Breast epithelium (tissue), 4 donors: ENCODE measurements at regions not wholly inside any gene's neighbourhood (a gene's known extent, or its start where the extent isn't known, plus 50 kb on each side); places are given as distances from the start of the nearest gene placed in this dataset.

Source experiments
- DNase-seq, 2 donors: peaks; one replicate each; pipeline ENCODE4 v3.0.0-alpha.2; 2019; ENCODE audit warnings: low spot score in 2 of 2
- H3K27ac ChIP-seq, 2 donors: fragments of 200-600 bp; sonication (generic) in 1 of 2; one replicate each; pipeline ENCODE4 v1.5.1; 2016 to 2019; ENCODE audit warnings: mild to moderate bottlenecking in 1 of 2
- H3K27me3 ChIP-seq, 2 donors: fragments of 200-600 bp; sonication (generic) in 1 of 2; one replicate each; pipeline versions ENCODE4 v1.5.1 to v1.6.0; 2017 to 2019; ENCODE audit warnings: control low read depth in 1 of 2, mild to moderate bottlenecking in 1 of 2
- H3K36me3 ChIP-seq: fragments of 200-600 bp; one replicate; pipeline ENCODE4 v1.5.1; 2019
- H3K4me1 ChIP-seq, 2 donors: fragments of 200-600 bp; sonication (generic); one replicate each; pipeline ENCODE4 v1.5.1; 2016 to 2019; ENCODE audit warnings: control low read depth in 1 of 2
- H3K4me3 ChIP-seq, 3 donors: fragments of 200-600 bp; sonication (generic); 1 replicate in 2 of 3; 2 replicates in 1 of 3; pipeline ENCODE4 v1.5.1; 2016 to 2019; ENCODE audit warnings: mild to moderate bottlenecking in 3 of 3, moderate library complexity in 2 of 3
- H3K9me3 ChIP-seq, 2 donors: fragments of 200-600 bp; sonication (generic) in 1 of 2; one replicate each; pipeline ENCODE4 v1.5.1; 2016 to 2019; ENCODE audit warnings: control low read depth in 1 of 2
- CTCF ChIP-seq, 3 donors: fragments of 450-650 bp; IDR thresholded peaks; one replicate each; pipeline ENCODE4 v1.5.1; 2016 to 2017; ENCODE audit warnings: antibody characterized with exemption in 3 of 3, mild to moderate bottlenecking in 3 of 3, moderate library complexity in 3 of 3
- POLR2A ChIP-seq: fragments of 450-650 bp; IDR thresholded peaks from one replicate; pipeline ENCODE4 v1.6.1; 2016; ENCODE audit warnings: antibody characterized with exemption, mild to moderate bottlenecking, moderate library complexity
- POLR2AphosphoS5 ChIP-seq, 3 donors: sonication (generic); formaldehyde crosslinking; IDR thresholded peaks; one replicate each; pipeline ENCODE4 v1.6.1; 2017; ENCODE audit warnings: antibody characterized with exemption in 3 of 3
- intact Hi-C: fragments of 100-400 bp; cut with DNase I; formaldehyde crosslinking; loops from one replicate; pipeline ENCODE4 v1.15.1; 2023; ENCODE audit warnings: low total_unique reads

GRCh38 chr5:20445326-20445860 lies 457.4 kb upstream of the CDH18 start:
- H3K27ac ChIP-seq = no peak overlapping the region
- intact Hi-C loops = no loop called here
- no peaks in the 10 kb centered on the region for H3K9me3 ChIP-seq
- H3K4me1 ChIP-seq = no peaks in the 10 kb centered on the region
- TF ChIP-seq CTCF (IDR thresholded peaks at IDR 0.05) (no peak), POLR2AphosphoS5 (IDR thresholded peaks at IDR 0.05) (no peak)
- DNase-seq = no peak
- H3K27me3 ChIP-seq = no peaks in the 10 kb centered on the region
- no peaks in the 10 kb centered on the region for H3K36me3 ChIP-seq
- no peak overlapping the region for H3K4me3 ChIP-seq

- H3K4me1 ChIP-seq = no peaks in the 10 kb centered on the region
- no peak for DNase-seq
- no peak overlapping the region for H3K27ac ChIP-seq
- no peaks in the 10 kb centered on the region for H3K36me3 ChIP-seq
- H3K4me3 ChIP-seq = no peak overlapping the region
- TF ChIP-seq POLR2AphosphoS5 (IDR thresholded peaks at IDR 0.05) (no peak), POLR2A (no peak), CTCF (IDR thresholded peaks at IDR 0.05) (no peak)
- intact Hi-C loops = no loop called here
- H3K9me3 ChIP-seq = no peaks in the 10 kb centered on the region
- H3K27me3 ChIP-seq = no peaks in the 10 kb centered on the region
Measured at GRCh38 chr5:20434786-20435185, 446.8 kb upstream of the CDH18 start.

- H3K4me1 ChIP-seq = no peaks in the 10 kb centered on the region
- intact Hi-C loops = no loop called here
- H3K27me3 ChIP-seq = no peaks in the 10 kb centered on the region
- DNase-seq = no peak
- TF ChIP-seq POLR2AphosphoS5 (IDR thresholded peaks at IDR 0.05) = no peak
- TF ChIP-seq POLR2A = no peak
- no peak for TF ChIP-seq CTCF (IDR thresholded peaks at IDR 0.05)
- H3K36me3 ChIP-seq = no peaks in the 10 kb centered on the region
- H3K9me3 ChIP-seq = no peaks in the 10 kb centered on the region
- H3K27ac ChIP-seq = no peak overlapping the region
- H3K4me3 ChIP-seq = no peak overlapping the region
Measured at GRCh38 chr5:20420991-20421595, 433.1 kb upstream of the CDH18 start.
